GM18507 (cell line): ENCODE measurements at regions not wholly inside any gene's neighbourhood (a gene's known extent, or its start where the extent isn't known, plus 50 kb on each side); places are given as distances from the start of the nearest gene placed in this dataset.
"Not testable (repeated sequence)": the region's sequence is repeated elsewhere in the genome, so short reads cannot be mapped to it uniquely, and the experiment has no call there.

Experiments
- DNase-seq: peaks from one replicate; pipeline ENCODE4 v3.0.0; 2011; ENCODE audit warnings: low read depth; ENCODE audit not compliant: insufficient read length; ENCODE audit errors: extremely low spot score
- FAIRE-seq: peaks from 2 replicates; lab custom pipeline; 2011; peaks lifted over from hg19 to GRCh38; lab: Jason Lieb, UNC

DNA sequence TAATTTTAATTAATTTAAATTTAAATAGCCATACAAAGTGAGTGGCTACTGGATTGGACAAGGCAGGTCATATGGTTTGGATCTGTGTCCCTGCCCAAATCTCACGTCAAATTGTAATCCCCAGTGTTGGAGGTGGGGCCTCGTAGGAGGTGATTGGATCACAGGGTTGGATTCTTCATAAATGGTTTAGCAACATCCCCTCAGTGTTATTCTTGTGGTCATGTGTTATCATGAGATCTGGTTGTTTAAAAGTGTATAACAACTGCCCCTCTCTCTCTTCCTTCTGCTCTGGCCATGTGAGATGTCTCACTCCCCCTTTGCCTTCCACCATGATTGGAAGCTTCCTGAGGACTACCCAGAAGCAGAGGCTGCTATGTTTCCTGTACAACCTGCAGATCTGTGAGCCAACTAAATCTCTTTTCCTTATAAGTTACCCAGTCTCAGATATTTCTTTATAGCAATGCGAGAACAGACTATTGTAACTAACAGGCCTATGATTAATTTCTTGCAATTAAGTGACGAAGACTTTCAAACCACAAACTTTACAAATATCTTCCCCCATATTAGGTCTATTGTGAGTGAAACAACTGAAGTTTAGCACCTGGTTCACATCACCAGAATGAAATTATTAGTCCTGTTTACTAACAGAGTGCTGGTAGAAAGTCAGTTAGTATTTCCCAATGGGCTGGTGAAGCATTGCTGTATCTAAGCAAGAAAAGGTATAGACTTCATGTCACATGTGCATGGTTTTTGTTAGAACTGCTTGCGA is 60.0 kb upstream of the TNFAIP3 start:
- no peak for FAIRE-seq
- no peak for DNase-seq

- no peak for DNase-seq
- no peak for FAIRE-seq
Measured at GRCh38 chr6:137808191-137808590, 58.9 kb upstream of the TNFAIP3 start.

DNA sequence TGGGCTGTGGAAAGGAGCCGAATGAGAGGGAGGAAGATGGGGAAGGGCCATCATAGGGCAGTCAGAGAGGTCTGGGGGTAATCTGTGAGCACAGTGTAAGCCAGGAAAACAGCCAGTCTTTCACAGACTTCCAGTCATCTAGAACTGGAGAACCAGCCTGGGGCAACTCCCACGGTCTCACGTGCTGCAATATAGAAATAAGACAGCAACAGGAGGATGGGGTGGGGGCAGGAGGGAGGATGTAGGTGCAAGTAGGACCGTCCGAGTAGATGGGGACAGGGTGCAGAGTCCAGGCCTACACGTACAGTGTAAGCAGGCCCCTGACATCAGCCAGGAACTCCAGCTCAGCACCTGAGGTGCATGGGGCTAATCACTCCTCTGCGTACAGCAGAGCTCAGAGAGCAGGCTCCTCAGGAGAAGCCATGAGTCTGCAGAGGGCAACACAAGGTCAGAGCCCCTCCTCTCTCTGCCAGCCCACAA is 58.2 kb upstream of the TNFAIP3 start:
- DNase-seq (no peak), FAIRE-seq (no peak)

GRCh38 chr6:137809895-137810553 is 57.0 kb upstream of the TNFAIP3 start:
- not testable (repeated sequence) for DNase-seq, FAIRE-seq

DNA sequence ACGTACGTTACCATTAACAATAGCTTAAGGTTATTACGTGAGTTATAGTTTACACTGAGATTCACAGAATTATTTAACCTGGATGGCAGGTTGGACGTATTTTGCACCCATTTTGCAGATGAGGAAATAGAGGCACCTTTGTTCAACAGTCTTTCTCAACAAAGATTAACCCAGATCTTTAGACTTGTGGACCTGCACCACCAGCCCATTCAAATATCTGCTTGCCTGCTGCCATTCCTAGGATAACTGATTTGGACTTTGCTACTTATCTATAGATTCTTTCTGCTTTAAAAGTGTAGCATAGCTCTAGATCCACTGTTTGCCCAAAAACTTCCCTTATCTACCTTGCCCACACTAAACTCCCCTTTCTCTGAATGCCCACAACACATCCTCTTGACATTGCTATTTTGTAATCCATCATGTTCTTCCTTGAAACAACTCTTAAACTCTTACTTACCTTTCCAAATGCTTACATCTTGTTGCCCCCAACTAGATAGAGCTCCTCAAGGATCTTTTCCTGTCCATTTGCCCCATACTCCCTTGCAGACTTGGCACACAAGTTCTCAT is 56.4 kb upstream of the TNFAIP3 start:
- FAIRE-seq, result peak; percentile 33
- no peak for DNase-seq

DNA sequence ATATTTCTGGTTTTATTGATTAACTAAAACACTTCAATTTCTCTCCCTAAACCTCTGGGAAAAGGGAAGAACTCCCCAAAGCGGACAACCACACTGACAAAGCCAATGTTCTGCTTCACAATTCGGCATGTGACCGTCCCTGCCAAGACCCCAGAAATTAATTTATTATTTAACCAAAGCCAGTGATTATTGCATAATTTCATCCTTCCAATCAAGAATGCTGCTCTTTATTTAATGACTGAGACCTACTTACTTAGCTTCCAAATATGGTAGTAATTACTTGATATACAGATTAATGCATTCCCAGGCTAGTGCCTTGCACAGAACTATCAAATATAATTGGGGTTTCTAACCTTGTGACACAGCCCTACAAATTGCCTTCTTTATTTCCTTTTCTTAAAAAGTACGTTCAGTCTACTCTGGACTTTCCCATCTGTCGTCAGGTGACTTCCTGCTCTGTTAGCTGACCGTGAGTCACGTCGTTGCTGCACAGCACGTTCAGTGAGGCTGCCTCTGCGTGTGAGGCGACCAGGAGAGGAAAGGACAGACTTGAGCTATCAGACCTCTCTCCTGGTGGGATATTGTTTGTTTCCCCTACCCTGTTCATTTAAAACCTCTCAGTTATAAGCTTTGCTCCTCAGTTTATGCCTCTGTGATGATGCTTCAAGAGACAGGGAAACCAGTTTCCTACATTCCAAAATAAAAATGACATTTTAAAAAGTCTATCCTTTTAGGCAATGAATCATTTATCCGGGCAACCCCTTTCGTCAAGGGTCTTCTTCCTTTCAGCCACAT is 55.7 kb upstream of the TNFAIP3 start:
- FAIRE-seq, result peak; percentile 98
- DNase-seq, result peak; percentile 69

DNA sequence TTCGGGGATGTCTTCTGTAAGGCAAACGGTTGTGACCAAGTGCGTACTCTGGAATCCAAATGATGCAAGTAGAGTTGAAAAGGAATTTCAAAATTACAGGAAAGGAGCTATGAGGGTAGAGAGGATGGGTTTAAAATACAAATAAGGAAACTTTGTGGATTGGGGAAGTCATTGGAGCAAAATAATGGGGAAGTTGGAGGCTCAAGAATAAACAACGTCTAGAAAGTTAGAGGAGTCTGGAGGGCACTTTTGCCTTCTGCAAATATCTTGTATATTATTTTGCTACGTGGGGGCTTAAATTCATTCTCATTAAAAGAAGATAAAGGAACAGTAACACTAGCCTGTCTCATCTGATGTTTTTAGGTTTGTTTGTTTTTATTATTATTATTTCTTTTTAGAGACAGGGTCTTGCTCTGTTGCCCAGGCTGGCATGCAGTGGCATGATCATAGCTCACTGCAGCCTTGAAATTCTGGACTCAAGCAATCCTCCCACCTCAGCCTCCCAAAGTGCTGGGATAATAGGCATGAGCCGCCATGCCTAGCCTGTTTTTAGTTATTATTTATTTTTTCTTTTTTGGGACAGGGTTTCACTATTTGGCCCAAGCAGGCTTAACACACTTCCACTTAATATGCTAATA is 55.0 kb upstream of the TNFAIP3 start:
- FAIRE-seq (no peak), DNase-seq (no peak)

DNA sequence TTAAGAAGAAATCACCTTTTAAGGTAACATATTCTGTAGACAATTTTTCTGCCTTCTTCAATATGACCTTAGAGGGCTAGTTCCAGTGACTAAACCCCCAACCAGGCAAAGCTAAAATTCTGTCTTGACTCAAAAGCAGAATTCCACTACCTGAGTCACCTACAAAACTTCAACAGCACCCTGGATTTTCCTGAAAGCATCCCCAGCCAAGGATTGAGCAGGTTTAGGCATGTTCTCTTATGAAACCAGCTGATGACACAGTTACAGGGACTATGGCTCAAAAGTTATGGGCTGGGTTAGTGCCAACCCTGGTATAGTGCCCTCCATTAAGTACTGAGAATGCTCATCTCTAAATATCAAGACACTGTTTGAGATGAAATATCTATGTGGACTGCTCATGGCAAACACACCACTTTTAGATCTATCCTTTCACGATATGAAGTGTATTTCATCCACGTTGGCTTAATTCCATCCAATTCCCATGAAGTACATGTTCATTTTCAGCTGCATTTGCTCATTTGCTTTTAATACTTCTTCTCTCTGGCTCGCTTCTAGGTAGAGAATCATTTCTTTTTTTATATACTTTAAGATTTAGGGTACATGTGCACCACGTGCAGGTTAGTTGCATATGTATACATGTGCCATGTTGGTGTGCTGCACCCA is 53.6 kb upstream of the TNFAIP3 start:
- no peak for DNase-seq

GRCh38 chr6:137814030-137814429 is 53.0 kb upstream of the TNFAIP3 start:
- not testable (repeated sequence) for DNase-seq, FAIRE-seq

More for the DNA sequence above, 53.6 kb upstream of the TNFAIP3 start:
- no peak for FAIRE-seq

DNA sequence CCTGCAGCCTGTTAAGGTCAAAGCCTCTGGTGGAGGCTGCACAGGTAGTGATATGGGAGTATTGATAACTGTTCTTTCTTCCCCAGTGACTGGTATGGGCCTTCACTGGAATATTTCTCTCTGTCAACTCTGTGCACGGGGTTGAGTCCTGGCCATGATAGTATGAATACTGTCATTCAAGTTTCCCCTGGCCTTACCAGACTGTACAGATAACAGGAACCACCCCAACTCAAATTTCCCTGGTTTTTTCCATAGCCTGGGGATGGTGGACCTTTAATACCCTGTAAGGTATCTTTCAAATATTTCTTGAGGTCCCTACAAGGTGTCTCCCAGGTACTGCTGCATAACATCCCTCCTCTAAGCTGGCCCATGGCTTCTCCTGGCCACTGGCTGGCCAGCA is 51.4 kb upstream of the TNFAIP3 start:
- no peak for DNase-seq
- FAIRE-seq, result no peak

DNA sequence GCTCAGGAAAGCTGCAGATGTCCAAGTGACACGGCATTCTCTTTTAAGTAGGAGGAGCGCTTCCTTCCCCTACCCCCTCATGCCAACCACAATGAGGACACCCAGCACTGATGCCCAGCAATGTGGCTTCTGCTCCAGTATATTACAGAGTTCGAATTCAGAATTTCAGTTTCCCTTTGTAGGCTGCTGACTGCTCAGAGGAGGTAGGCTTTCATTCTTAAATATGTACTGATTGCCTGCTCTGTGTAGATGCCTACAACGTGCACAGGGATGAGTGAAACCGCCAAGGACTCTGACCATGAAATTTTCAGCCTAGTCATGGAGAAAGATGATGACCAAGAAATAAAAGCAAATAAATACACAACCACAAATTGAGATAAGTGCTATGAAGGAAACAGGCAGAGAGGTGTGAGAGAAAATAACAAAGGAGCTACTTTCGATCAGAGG is 50.9 kb upstream of the TNFAIP3 start:
- DNase-seq (no peak), FAIRE-seq (peak; percentile 77)

DNA sequence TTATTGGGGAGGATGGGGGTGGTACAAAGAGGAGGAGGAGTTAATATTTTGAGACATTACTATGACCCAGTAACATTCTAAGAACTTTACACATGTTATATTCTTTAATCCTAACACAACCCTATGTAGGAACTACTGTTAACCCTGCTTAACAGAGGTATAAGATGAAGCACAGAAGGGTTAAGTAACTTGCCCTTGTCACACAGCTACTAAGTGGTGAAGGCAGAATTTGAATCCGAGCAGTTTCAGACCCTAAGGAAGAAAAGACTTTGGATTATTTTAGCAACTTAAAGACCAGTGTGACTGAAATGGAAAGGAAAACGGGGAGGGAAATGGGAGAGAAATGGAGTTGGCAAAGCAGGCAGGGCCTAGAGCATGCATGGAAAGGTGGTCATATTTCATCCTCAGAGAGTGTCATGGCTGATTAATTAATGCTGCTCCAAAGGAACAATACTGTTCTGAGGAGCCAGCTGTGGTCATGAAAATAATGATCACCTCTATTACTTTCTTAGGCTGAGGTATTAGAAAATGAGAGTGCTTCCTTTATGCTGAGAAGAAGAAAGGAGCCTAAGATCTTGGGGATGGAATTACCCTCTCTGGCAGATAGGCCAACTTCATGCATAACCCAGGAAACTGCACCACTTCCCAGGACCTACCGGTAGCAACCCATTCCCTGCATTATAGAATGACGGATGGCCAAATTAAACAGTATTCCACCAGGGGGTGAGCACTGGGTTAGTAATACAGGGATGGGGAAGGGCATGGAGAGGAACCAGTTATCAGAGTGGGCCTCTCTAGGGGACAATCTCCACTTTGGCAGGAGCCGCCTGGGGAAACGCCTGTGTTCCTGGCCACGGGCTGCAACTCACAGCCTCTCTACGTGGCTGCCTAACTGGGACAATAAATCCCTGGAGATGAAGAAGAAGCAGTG is 50.1 kb upstream of the TNFAIP3 start:
- FAIRE-seq, result no peak

More for the DNA sequence above, 50.1 kb upstream of the TNFAIP3 start:
- DNase-seq, result no peak
